ENCODE measurements at regions not wholly inside any gene's neighbourhood (a gene's known extent, or its start where the extent isn't known, plus 50 kb on each side); places are given as distances from the start of the nearest gene placed in this dataset.

GRCh38 chr18:39302481-39302880, 1736.9 kb upstream of the CELF4 start:
- TF ChIP-seq CTCF (conservative IDR thresholded peaks at IDR 0.05 in 1 of 2, IDR thresholded peaks at IDR 0.05 in 1 of 2; ENCODE audit: extremely low read depth in 1 of 2, insufficient read depth in 1 of 2, low read depth in 1 of 2, low read length in 2 of 2) = no peak
- no peak for TF ChIP-seq EZH2 (IDR thresholded peaks at IDR 0.05; ENCODE audit: borderline replicate concordance, low read length)
